ENCODE measurements at regions not wholly inside any gene's neighbourhood (a gene's known extent, or its start where the extent isn't known, plus 50 kb on each side); places are given as distances from the start of the nearest gene placed in this dataset.

DNA sequence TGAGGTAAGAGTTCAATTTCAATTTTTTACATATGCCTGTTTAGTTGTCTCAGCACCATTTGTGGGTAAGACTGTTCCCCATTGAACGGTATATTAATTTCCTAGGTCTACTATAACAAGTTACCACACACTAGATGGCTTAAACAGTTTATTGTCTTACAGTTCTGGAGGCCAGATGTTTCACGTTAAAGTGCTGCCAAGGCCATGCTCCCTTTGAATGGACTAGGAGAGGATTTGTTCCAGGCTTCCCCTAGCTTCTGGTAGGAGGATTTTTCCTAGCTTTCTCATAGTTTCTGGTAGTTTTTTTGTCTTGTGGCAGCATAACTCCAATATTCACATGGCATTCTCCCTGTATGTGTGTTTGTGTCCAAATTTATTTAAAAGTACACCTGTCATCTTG is 149.3 kb upstream of the CYSLTR1 start:
- no peak for DNase-seq (ENCODE audit: low read depth)

DNA sequence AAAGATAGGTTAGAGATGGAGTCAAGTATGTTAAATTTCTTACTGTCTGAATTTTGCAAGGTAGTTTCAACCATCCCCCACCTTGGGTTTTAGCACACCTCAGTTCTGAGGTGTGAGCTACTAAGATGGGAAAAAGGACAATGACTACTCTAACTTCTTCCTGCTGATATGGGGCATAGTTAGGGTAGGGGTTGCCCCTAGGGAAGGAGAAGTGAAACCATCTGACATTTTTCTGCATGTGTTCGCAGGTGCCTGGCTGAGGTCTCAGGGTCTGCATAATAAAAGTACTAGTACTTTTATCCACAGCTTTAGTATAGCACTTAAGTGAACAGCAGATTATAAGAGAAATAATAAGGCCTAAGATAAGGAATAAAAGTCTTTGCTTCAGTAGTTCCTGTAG is 129.5 kb upstream of the CYSLTR1 start:
- DNase-seq (ENCODE audit: low read depth) = no peak

DNA sequence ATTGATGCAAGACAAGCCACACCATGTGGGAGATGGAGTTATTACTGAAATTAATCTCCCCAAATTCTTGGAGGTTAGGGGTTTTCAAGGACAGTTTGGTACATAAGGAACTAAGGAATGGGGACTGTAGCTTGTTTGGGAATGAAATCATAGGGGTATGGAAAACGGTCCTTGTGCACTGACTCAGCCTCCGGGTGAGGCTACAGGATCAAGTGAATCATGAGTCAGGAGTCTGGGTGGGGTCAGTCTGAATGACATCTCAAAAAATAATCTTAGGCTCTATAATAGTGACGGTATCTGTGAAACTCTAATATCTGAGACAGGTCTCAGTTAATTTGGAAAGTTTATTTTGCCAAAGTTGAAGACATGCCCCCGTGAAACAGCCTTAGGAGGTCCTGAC is 128.5 kb upstream of the CYSLTR1 start:
- DNase-seq (ENCODE audit: low read depth) = peak; percentile 1

DNA sequence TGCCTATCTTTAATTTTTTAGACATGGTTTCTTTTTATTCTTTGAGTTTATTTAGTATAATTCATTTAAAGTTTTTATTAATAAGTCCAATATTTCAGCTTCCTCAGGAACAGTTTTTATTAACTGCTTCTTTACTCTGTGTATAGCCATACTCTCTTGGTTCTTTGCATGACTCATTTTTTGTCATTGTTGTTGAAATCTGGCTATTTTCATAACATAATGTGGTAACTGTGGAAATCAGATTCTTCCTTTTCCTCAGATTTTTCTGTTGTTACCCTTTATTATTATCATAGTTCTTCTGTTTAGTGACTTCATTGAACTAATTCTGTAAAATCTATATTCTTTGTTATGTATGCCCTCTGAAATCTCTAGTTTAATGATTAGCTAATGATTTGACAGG is 124.9 kb upstream of the CYSLTR1 start:
- no peak for DNase-seq (ENCODE audit: low read depth)

DNA sequence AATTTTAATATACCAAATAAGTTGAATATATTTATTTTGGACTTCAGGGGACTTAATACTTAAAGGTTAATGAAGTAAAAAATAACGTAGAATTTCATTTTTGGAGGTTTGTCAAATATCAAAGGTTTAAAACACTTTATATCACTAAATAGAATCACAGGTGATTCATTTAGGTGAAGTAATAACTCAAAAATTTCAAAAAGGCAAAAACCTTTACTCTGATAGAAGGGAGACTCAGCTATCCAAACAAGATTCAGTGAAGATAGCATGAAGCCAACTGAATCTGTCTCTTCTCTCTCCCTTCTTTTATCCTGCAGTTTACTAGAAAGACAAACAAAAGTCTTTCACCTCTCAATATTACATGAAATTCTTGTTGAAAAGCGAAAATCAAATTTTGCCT is 110.2 kb upstream of the CYSLTR1 start:
- DNase-seq (ENCODE audit: low read depth) = no peak

DNA sequence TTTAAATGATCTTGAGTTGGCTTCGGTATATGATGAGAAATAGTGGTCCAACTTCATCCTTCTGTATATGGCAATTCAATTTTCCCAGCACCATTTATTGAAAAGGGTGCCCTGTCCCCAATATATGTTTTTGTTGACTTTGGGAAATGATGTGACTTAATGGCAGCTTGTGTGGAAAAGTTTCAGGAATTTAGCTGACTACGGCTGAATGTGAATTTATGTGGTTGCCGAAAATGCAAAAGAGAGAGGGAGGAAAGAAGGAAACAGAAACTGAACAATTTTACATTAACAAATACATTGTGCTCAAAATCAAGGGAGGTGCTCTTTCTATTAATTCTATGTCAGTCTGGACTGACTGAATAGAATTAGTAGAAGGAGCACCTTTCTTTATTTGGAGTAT is 101.8 kb upstream of the CYSLTR1 start:
- DNase-seq (ENCODE audit: low read depth) = no peak

DNA sequence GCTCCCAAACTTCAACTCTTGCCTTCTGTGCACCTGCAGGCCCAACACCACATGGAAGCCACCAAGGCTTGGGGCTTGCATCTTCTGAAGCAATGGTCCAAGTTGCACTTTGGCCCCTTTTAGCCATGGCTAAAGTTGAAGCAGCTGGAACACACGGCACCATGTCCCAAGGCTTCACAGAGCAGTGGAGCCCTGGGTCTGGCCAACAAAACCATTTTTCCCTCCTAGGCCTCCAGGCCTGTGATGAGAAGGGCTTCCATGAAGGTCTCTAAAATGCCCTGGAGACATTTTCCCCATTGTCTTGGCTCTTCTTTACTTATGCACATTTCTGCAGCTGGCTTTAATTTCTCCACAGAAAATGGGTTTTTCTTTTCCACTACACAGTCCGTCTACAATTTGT is 61.3 kb upstream of the CYSLTR1 start:
- DNase-seq (ENCODE audit: low read depth) = no peak

DNA sequence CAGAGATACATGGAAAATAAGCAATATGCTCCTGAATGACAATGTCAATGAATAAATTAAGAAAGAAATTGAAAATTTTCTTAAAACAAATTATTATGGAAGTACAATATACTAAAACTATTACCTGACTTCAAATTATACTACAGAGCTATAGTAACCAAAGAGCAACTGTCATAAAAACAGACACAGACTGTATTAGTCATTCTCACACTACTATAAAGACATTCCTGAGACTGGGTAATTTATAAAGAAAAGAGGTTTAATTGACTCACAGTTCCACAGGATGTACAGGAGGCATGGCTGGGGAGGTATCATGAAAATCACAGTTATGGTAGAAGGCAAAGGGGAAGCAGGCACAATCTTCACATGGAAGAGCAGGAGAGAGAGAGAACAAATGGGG is 60.0 kb upstream of the CYSLTR1 start:
- DNase-seq (ENCODE audit: low read depth) = no peak

DNA sequence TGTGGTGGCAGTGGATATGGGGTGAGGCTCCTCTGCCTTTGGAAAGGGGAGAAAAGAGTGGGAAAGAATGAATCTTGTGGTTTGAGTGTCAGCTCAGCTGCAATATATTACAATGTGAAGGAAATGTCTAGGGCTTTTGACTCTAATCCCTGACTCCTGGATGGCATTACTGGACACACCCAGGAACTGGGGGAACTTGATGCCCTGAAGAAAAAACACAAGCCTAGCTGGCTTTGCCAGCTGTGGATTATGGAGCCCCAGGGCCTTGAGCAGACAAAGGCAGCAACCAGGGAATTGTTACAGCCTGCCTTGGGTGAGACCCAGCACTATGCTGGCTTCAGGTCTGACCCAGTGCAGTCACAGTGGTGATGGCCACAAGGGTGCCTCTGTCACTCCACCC is 57.1 kb upstream of the CYSLTR1 start:
- DNase-seq (ENCODE audit: low read depth) = peak; percentile 6

DNA sequence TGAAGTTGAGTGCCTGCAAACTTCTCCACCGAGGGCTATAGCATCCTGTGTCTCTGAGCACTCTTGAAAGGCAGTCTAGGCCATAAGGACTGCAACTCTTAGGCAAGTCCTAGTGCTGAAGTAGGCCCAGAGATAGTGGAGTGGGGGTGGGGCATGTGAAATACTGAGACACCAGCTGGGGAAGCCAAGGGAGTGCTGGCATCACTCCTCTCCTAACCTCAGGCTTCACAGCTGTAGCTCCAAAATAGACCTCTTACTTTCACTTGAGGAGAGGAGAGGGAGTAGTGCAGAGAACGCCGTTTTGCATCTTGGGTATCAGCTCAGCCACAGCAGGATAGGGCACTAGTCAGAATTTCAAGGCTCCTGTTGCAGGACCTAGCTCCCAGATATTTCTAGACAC is 56.2 kb upstream of the CYSLTR1 start:
- DNase-seq (ENCODE audit: low read depth) = no peak

DNA sequence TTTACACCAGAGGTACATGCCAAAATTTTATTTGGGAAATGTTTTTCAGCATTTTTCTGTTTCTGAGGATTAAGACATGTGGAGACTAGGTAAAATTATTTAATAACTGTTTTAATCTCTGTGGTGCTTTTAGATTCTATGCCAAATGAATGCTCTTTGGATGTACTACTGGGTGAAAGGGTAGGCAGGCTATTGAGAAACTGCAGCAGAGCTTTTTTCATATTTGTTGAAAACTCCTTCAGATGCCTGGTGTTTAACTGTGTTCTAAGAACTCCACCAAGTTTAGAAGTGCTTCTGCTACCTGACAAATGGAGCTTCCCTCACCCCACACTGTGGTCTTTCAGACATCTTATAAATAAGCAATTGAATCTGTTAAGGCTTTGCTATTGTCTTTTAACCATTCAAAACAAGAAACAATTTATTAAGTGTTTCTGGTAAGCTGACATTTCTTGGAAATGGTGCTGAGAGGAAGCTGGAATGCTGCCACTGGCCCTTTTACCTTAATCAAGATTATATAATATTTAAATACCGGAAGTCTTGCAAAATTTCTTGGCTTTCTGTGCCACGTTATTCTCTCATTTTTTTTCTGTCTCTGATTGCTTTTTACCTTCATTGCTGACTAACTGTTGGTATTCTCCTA is 51.2 kb upstream of the CYSLTR1 start:
- DNase-seq (ENCODE audit: low read depth) = no peak

All from RPMI7951 (cell line).